ENCODE measurements at regions not wholly inside any gene's neighbourhood (a gene's known extent, or its start where the extent isn't known, plus 50 kb on each side); places are given as distances from the start of the nearest gene placed in this dataset.

- Histone ChIP-seq H3K9me3 (ENCODE audit: insufficient read depth, low read length) (no peaks in the 10 kb centered on the region), H3K27me3 (ENCODE audit: insufficient read depth, insufficient read length) (no peaks in the 10 kb centered on the region), H3K9ac (ENCODE audit: insufficient read length, low read depth) (peak overlapping the region; percentile 81), H3K36me3 (ENCODE audit: insufficient read depth, insufficient read length, low read length) (peaks cover 14% of the 10 kb centered on the region), H3K4me1 (ENCODE audit: insufficient read depth, insufficient read length) (peaks cover 2% of the 10 kb centered on the region), H3K4me3 (ENCODE audit: insufficient read length, low read depth) (peak overlapping the region; percentile 69)
- no peak for DNase-seq (ENCODE audit: low read depth, low spot score)
- TF ChIP-seq YY1 (IDR thresholded peaks at IDR 0.05; ENCODE audit: insufficient read depth, insufficient read length), result no peak
- TF ChIP-seq ZNF274 (IDR thresholded peaks at IDR 0.05; ENCODE audit: low read depth, low read length), result no peak
- TF ChIP-seq SUZ12 (IDR thresholded peaks at IDR 0.05; ENCODE audit: extremely low read depth, insufficient read depth, insufficient read length), result no peak
Observed at GRCh38 chr4:182143086-182143821, 99.9 kb upstream of the TENM3 start.

- peak overlapping the region; percentile 81 for H3K9ac ChIP-seq (ENCODE audit: insufficient read length, low read depth)
- TF ChIP-seq ZNF274 (IDR thresholded peaks at IDR 0.05; ENCODE audit: low read depth, low read length) (no peak), SUZ12 (IDR thresholded peaks at IDR 0.05; ENCODE audit: extremely low read depth, insufficient read depth, insufficient read length) (no peak), YY1 (IDR thresholded peaks at IDR 0.05; ENCODE audit: insufficient read depth, insufficient read length) (no peak)
- H3K36me3 ChIP-seq (ENCODE audit: insufficient read depth, insufficient read length, low read length), result peaks cover 14% of the 10 kb centered on the region
- peak overlapping the region; percentile 69 for H3K4me3 ChIP-seq (ENCODE audit: insufficient read length, low read depth)
- H3K27me3 ChIP-seq (ENCODE audit: insufficient read depth, insufficient read length), result no peaks in the 10 kb centered on the region
- DNase-seq (ENCODE audit: low read depth, low spot score), result no peak
- H3K4me1 ChIP-seq (ENCODE audit: insufficient read depth, insufficient read length), result peaks cover 2% of the 10 kb centered on the region
- no peaks in the 10 kb centered on the region for H3K9me3 ChIP-seq (ENCODE audit: insufficient read depth, low read length)
Observed at GRCh38 chr4:182143822-182144625, 99.2 kb upstream of the TENM3 start.

DNA sequence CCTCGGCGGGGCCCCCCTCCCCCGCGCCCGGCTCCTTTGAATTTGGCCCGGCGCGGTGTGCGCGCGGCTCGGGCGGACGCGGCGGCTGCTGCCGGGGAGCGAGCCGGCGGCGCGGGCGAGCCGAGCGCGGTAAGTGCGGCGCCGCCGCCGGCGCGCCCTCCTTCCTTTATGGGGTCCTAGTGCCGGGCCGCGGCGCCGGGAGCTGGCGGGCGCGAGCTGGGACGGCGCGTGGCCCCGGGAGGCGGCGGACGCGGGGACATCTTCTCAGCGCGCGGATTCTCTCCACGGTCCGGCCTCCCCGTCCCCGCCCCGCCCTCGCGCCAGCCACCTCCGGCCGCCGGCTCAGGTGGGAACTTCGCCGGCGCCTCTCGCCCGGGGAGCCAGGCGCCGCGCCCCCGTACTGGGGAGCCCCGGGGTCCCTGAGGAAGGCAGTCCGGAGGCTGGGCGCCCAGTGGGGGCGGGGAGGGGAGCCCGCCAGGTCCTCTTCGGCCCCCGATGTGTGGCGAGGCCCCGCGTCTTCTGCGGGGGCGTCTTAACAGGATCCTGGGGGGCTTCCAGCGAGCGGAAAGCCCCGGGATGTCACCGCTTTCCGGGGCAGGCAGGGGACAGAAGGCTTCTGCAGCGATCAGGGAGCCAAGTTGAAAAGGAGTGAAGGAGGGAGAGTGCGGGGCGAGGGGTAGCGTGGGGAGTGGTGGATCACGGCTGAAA, 98.4 kb upstream of the TENM3 start:
- H3K36me3 ChIP-seq (ENCODE audit: insufficient read depth, insufficient read length, low read length), result peaks cover 14% of the 10 kb centered on the region
- H3K4me3 ChIP-seq (ENCODE audit: insufficient read length, low read depth), result peak overlapping the region; percentile 74
- peaks cover 2% of the 10 kb centered on the region for H3K4me1 ChIP-seq (ENCODE audit: insufficient read depth, insufficient read length)
- no peaks in the 10 kb centered on the region for H3K9me3 ChIP-seq (ENCODE audit: insufficient read depth, low read length)
- peak overlapping the region; percentile 92 for H3K9ac ChIP-seq (ENCODE audit: insufficient read length, low read depth)
- H3K27me3 ChIP-seq (ENCODE audit: insufficient read depth, insufficient read length), result no peaks in the 10 kb centered on the region
- TF ChIP-seq SUZ12 (IDR thresholded peaks at IDR 0.05; ENCODE audit: extremely low read depth, insufficient read depth, insufficient read length), result no peak
- no peak for TF ChIP-seq YY1 (IDR thresholded peaks at IDR 0.05; ENCODE audit: insufficient read depth, insufficient read length)
- no peak for TF ChIP-seq ZNF274 (IDR thresholded peaks at IDR 0.05; ENCODE audit: low read depth, low read length)
- no peak for DNase-seq (ENCODE audit: low read depth, low spot score)

DNA sequence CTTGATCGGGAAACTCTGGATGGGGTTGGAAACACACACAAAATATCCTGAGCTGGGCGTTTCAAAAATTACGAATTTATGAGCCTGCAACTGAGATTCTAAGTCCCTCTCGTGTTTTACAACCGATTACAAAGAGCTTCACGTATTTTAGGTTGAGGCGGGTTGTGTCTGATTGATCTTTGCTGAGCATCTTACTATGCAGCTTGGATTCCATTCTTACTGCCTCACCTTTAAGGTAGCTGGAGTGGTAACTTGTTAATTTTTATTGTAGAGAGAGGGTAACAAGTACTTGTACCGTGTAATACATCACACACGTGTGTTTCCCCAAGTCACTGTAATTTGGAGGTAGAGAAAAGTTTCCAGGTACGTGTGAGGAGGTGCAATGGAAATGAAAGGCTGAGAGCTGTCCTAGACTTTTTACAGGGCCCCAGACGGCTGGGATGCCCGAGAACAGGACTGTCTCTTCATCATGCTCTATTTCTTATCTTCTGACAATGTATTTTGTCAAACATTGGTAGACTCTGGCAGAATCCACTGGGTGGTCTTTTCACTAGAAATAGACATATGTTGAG, 97.8 kb upstream of the TENM3 start:
- H3K27me3 ChIP-seq (ENCODE audit: insufficient read depth, insufficient read length), result no peaks in the 10 kb centered on the region
- peak overlapping the region; percentile 74 for H3K4me3 ChIP-seq (ENCODE audit: insufficient read length, low read depth)
- peak overlapping the region; percentile 92 for H3K9ac ChIP-seq (ENCODE audit: insufficient read length, low read depth)
- peaks cover 2% of the 10 kb centered on the region for H3K4me1 ChIP-seq (ENCODE audit: insufficient read depth, insufficient read length)
- no peak for TF ChIP-seq ZNF274 (IDR thresholded peaks at IDR 0.05; ENCODE audit: low read depth, low read length)
- TF ChIP-seq YY1 (IDR thresholded peaks at IDR 0.05; ENCODE audit: insufficient read depth, insufficient read length), result no peak
- no peak for TF ChIP-seq SUZ12 (IDR thresholded peaks at IDR 0.05; ENCODE audit: extremely low read depth, insufficient read depth, insufficient read length)
- peaks cover 14% of the 10 kb centered on the region for H3K36me3 ChIP-seq (ENCODE audit: insufficient read depth, insufficient read length, low read length)
- H3K9me3 ChIP-seq (ENCODE audit: insufficient read depth, low read length), result no peaks in the 10 kb centered on the region
- no peak for DNase-seq (ENCODE audit: low read depth, low spot score)

DNA sequence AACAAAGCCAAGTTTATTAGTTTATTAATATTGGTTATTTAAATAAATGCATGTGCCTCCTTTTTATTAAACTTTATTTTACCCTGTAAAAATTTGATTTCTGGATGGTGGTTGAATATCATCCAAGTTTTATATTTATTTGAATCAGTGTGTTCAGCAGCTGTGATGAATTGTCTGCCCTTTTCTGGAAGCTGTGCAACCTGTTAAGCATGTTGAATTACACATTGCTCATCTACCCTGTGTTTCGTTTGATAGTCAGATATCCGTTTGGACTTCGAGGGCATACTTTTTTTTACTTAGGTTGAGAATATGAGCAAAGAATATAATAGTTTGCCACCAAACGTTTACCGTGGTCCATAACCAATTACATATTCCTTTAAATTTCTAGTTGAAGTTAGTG, 95.8 kb upstream of the TENM3 start:
- peaks cover 1% of the 10 kb centered on the region for H3K4me1 ChIP-seq (ENCODE audit: insufficient read depth, insufficient read length)
- no peak overlapping the region for H3K4me3 ChIP-seq (ENCODE audit: insufficient read length, low read depth)
- DNase-seq (ENCODE audit: low read depth, low spot score), result no peak

DNA sequence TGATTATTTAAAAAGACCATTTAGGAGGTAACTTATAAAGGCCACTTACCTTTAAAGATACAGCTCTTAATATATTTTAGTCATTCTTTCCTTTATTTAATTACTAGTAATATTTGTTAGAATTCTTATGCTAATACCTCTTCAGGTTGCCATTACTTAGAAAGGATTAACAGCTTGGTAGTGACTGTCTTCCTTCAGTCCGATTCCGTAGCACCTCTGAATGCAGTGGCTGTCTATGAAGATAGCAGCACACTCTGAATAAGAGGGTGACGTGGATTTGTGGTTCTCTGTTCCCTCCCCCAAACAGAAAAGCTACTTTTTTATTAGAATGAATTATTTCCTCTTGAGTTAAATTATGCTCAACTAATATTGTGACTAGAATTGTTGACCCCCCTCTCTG, 92.6 kb upstream of the TENM3 start:
- Histone ChIP-seq H3K4me3 (ENCODE audit: insufficient read length, low read depth) (no peak overlapping the region), H3K9me3 (ENCODE audit: insufficient read depth, low read length) (no peaks in the 10 kb centered on the region), H3K4me1 (ENCODE audit: insufficient read depth, insufficient read length) (no peaks in the 10 kb centered on the region), H3K9ac (ENCODE audit: insufficient read length, low read depth) (no peak overlapping the region), H3K36me3 (ENCODE audit: insufficient read depth, insufficient read length, low read length) (peaks cover 2% of the 10 kb centered on the region), H3K27me3 (ENCODE audit: insufficient read depth, insufficient read length) (no peaks in the 10 kb centered on the region)
- TF ChIP-seq YY1 (IDR thresholded peaks at IDR 0.05; ENCODE audit: insufficient read depth, insufficient read length) (no peak), ZNF274 (IDR thresholded peaks at IDR 0.05; ENCODE audit: low read depth, low read length) (no peak), SUZ12 (IDR thresholded peaks at IDR 0.05; ENCODE audit: extremely low read depth, insufficient read depth, insufficient read length) (no peak)
- no peak for DNase-seq (ENCODE audit: low read depth, low spot score)

More for the DNA sequence above, 95.8 kb upstream of the TENM3 start:
- Histone ChIP-seq H3K36me3 (ENCODE audit: insufficient read depth, insufficient read length, low read length) (peaks cover 2% of the 10 kb centered on the region), H3K9ac (ENCODE audit: insufficient read length, low read depth) (no peak overlapping the region), H3K9me3 (ENCODE audit: insufficient read depth, low read length) (no peaks in the 10 kb centered on the region), H3K27me3 (ENCODE audit: insufficient read depth, insufficient read length) (no peaks in the 10 kb centered on the region)
- TF ChIP-seq SUZ12 (IDR thresholded peaks at IDR 0.05; ENCODE audit: extremely low read depth, insufficient read depth, insufficient read length) (no peak), ZNF274 (IDR thresholded peaks at IDR 0.05; ENCODE audit: low read depth, low read length) (no peak), YY1 (IDR thresholded peaks at IDR 0.05; ENCODE audit: insufficient read depth, insufficient read length) (no peak)

Measured in NT2/D1 (cell line).